ENCODE measurements at regions not wholly inside any gene's neighbourhood (a gene's known extent, or its start where the extent isn't known, plus 50 kb on each side); places are given as distances from the start of the nearest gene placed in this dataset.

GRCh38 chr6:30816791-30817739 lies 67.3 kb upstream of the DDR1 start:
- peak overlapping the region; percentile 63 for H2AFZ ChIP-seq (ENCODE audit: control insufficient read depth, low read depth, low read length)
- no peaks in the 10 kb centered on the region for H3K79me2 ChIP-seq (ENCODE audit: control insufficient read depth, insufficient read depth, low read length)
- peaks cover 3% of the 10 kb centered on the region; the same call in 2 of the 3 replicates for H3K9me3 ChIP-seq (replicated peaks; ENCODE audit: control insufficient read depth, insufficient read depth, low read length)
- POLR2A ChIA-PET, result interaction anchor here (0.6 to 3.9 kb wide), 12 partner anchors 35 to 79 kb away, joined by 3 to 14 read pairs (median 4); partner anchors contain the start of genes DDR1 and IER3
- SMC1A ChIA-PET (ENCODE audit: uncharacterized antibody, unreplicated experiment), result interaction anchor here (0.6 to 16.8 kb wide), 9 partner anchors 9 to 202 kb away, joined by 3 to 217 read pairs (median 4); no protein-coding TSS in a partner anchor
- intact Hi-C loops (cut with micrococcal nuclease; ENCODE audit: unreplicated experiment) (loop anchor here (1.0 kb wide), 1 partner anchor 59 kb away; no protein-coding TSS in a partner anchor), in situ Hi-C loops (cut with MboI) (no loop called here)
- peak; percentile 7 for FAIRE-seq
- peaks cover 32% of the 10 kb centered on the region for H3K4me1 ChIP-seq (ENCODE audit: control insufficient read depth, insufficient read depth, low read length)
- DNase-seq (ENCODE audit: low read depth, low spot score), result peak; percentile 84
- no peaks in the 10 kb centered on the region for H3K27me3 ChIP-seq (replicated peaks in 1 of 2; ENCODE audit: control insufficient read depth in 2 of 2, insufficient read depth in 2 of 2, low read length in 1 of 2)
- peak; percentile 83 for ATAC-seq
- CTCF ChIA-PET, result interaction anchor here (0.6 to 1.1 kb wide), 3 partner anchors 50 to 263 kb away, joined by 3 read pairs; no protein-coding TSS in a partner anchor
- no peak overlapping the region for H3K4me3 ChIP-seq
- H3K9ac ChIP-seq (ENCODE audit: control insufficient read depth, insufficient read depth, low read length), result peak overlapping the region; percentile 3; the same call in 1 of the 2 replicates
- H4K20me1 ChIP-seq (ENCODE audit: control insufficient read depth, insufficient read depth), result no peaks in the 10 kb centered on the region
- H3K27ac ChIP-seq (ENCODE audit: control insufficient read depth, insufficient read depth), result peak overlapping the region; percentile 33
- H3K4me2 ChIP-seq (ENCODE audit: control insufficient read depth, insufficient read depth), result no peak overlapping the region
- RAD21 ChIA-PET (ENCODE audit: unreplicated experiment), result interaction anchor here (1.0 to 2.0 kb wide), 8 partner anchors 48 to 79 kb away, joined by 3 to 11 read pairs (median 4); no protein-coding TSS in a partner anchor
- no peaks in the 10 kb centered on the region for H3K36me3 ChIP-seq (ENCODE audit: control insufficient read depth in 2 of 2, insufficient read depth in 2 of 2, low read length in 1 of 2)
- no TSS peak for BruUV-seq (replicated peaks)
- WGBS (ENCODE audit: insufficient coverage, insufficient replicate concordance, low lambda C conversion rate, missing lambda C conversion rate), result 51% methylated on average over 9 of the region's 9 CpGs
- no peak for TF ChIP-seq POLR2AphosphoS5 (IDR thresholded peaks at IDR 0.05; ENCODE audit: low read length)
- 0 out of 2 replicates have a peak, but pooled peaks have one; percentile 3 for TF ChIP-seq ZBTB4 (CRISPR knock-in tag; IDR thresholded peaks at IDR 0.05)
- TF ChIP-seq EP300 (IDR thresholded peaks at IDR 0.05; ENCODE audit: borderline replicate concordance in 1 of 2, control insufficient read depth in 1 of 2, low read depth in 2 of 2, low read length in 2 of 2), result peak; percentile 71 to 86; a peak in 3 of 4 replicates
- TF ChIP-seq TCF12 (IDR thresholded peaks at IDR 0.05; ENCODE audit: low read depth, low read length), result no peak
- no peak for TF ChIP-seq USF2 (IDR thresholded peaks at IDR 0.05; ENCODE audit: borderline replicate concordance, low read depth, low read length)
- TF ChIP-seq NR2F1 (conservative IDR thresholded peaks at IDR 0.05), result peak; percentile 88
- TF ChIP-seq, protein P1, sequence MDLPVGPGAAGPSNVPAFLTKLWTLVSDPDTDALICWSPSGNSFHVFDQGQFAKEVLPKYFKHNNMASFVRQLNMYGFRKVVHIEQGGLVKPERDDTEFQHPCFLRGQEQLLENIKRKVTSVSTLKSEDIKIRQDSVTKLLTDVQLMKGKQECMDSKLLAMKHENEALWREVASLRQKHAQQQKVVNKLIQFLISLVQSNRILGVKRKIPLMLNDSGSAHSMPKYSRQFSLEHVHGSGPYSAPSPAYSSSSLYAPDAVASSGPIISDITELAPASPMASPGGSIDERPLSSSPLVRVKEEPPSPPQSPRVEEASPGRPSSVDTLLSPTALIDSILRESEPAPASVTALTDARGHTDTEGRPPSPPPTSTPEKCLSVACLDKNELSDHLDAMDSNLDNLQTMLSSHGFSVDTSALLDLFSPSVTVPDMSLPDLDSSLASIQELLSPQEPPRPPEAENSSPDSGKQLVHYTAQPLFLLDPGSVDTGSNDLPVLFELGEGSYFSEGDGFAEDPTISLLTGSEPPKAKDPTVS (IDR thresholded peaks at IDR 0.05; ENCODE audit: low read depth, low read length), result no peak
- no peak for TF ChIP-seq SUPT20H (IDR thresholded peaks at IDR 0.05; ENCODE audit: borderline replicate concordance, control insufficient read depth, low read depth, low read length)
- TF ChIP-seq TBL1XR1 (IDR thresholded peaks at IDR 0.05; ENCODE audit: low read depth, low read length), result no peak
- TF ChIP-seq SIN3A (IDR thresholded peaks at IDR 0.05; ENCODE audit: low read depth, low read length), result no peak
- TF ChIP-seq, protein P2, sequence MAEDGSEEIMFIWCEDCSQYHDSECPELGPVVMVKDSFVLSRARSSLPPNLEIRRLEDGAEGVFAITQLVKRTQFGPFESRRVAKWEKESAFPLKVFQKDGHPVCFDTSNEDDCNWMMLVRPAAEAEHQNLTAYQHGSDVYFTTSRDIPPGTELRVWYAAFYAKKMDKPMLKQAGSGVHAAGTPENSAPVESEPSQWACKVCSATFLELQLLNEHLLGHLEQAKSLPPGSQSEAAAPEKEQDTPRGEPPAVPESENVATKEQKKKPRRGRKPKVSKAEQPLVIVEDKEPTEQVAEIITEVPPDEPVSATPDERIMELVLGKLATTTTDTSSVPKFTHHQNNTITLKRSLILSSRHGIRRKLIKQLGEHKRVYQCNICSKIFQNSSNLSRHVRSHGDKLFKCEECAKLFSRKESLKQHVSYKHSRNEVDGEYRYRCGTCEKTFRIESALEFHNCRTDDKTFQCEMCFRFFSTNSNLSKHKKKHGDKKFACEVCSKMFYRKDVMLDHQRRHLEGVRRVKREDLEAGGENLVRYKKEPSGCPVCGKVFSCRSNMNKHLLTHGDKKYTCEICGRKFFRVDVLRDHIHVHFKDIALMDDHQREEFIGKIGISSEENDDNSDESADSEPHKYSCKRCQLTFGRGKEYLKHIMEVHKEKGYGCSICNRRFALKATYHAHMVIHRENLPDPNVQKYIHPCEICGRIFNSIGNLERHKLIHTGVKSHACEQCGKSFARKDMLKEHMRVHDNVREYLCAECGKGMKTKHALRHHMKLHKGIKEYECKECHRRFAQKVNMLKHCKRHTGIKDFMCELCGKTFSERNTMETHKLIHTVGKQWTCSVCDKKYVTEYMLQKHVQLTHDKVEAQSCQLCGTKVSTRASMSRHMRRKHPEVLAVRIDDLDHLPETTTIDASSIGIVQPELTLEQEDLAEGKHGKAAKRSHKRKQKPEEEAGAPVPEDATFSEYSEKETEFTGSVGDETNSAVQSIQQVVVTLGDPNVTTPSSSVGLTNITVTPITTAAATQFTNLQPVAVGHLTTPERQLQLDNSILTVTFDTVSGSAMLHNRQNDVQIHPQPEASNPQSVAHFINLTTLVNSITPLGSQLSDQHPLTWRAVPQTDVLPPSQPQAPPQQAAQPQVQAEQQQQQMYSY (CRISPR knock-in tag; IDR thresholded peaks at IDR 0.05), result no peak

Measured in GM12878 (cell line).